ENCODE measurements at regions not wholly inside any gene's neighbourhood (a gene's known extent, or its start where the extent isn't known, plus 50 kb on each side); places are given as distances from the start of the nearest gene placed in this dataset.

DNA sequence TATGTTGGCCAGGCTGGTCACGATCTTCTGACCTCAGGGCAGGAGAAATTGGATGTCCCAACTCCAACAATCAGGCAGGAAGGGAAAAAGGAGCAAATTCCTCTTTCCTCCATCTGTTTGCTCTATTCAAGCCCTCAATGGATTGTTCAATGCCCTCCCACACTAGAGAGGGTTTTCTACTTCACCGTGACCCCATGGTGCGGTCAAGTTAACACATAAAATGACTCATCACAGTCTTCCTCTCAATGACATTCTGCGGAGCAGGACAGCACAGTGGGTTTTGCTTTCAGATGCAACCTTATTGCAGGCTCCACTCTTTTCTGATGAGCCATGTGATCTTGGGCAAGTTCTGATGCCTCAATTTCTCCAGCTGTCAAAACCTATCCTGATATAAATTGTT lies 364.9 kb downstream of the ANKRD30A start:
- no peak for TF ChIP-seq EZH2 (IDR thresholded peaks at IDR 0.05; ENCODE audit: low read length)
- TF ChIP-seq, protein P1, sequence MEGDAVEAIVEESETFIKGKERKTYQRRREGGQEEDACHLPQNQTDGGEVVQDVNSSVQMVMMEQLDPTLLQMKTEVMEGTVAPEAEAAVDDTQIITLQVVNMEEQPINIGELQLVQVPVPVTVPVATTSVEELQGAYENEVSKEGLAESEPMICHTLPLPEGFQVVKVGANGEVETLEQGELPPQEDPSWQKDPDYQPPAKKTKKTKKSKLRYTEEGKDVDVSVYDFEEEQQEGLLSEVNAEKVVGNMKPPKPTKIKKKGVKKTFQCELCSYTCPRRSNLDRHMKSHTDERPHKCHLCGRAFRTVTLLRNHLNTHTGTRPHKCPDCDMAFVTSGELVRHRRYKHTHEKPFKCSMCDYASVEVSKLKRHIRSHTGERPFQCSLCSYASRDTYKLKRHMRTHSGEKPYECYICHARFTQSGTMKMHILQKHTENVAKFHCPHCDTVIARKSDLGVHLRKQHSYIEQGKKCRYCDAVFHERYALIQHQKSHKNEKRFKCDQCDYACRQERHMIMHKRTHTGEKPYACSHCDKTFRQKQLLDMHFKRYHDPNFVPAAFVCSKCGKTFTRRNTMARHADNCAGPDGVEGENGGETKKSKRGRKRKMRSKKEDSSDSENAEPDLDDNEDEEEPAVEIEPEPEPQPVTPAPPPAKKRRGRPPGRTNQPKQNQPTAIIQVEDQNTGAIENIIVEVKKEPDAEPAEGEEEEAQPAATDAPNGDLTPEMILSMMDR (optimal IDR thresholded peaks at IDR 0.05 in 1 of 3, IDR thresholded peaks at IDR 0.05 in 1 of 3, conservative IDR thresholded peaks at IDR 0.05 in 1 of 3; ENCODE audit: extremely low read depth in 1 of 3, insufficient read depth in 2 of 3, low read length in 3 of 3) = no peak
